Stimulated activated CD4-positive, alpha-beta T cell treated with anti-CD3 and anti-CD28 coated beads, Interleukin-1b, Interleukin-23, amount 100 ng/mL, for 1 hour (primary cell): ENCODE measurements at regions not wholly inside any gene's neighbourhood (a gene's known extent, or its start where the extent isn't known, plus 50 kb on each side); places are given as distances from the start of the nearest gene placed in this dataset.

Source experiments
- DNase-seq, 2 donors: peaks; one replicate each; pipeline ENCODE4 v3.0.0-alpha.2; 2020; ENCODE audit warnings: low read depth in 2 of 2

GRCh38 chr11:19661827-19662226, 50.8 kb upstream of the NAV2 start:
- DNase-seq, result no peak

DNA sequence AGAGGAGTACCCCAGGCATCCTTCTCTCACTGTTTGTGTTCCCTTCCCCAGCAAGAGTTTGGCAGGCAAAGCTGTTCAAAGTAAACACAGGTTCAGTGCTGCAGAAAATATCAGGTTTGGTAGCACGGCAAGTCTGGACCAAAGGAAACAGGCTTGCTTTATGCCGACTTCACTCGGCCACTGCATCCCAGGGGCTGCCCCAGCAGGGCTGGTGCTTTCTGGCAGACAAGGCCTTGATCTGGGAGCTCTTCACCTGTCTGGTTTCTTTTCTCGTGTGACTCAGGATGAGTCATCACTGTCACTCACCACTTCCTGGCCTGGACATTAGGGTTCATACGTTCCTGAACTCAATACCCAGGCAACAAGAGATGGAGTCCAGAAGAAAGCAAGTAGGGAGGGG, 52.6 kb upstream of the NAV2 start:
- DNase-seq, result no peak

DNA sequence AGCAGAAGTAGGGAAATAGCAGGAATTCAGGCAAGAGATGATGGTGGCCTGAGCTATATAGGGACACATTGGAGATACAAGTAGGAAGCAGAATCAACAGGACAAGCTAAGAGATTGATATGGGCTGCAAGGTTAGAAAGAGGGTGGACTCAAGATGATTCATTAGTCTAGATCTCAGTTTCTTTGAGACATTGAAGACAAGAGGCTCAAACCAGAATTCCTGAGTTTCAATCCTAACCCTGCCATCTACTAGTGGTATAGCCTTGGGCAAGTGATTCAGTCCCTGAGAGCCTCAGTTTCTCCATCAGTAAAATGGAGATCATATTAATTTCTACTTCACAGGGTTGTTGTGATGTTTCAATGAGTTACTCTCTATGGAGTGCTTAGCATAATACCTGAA, 53.1 kb upstream of the NAV2 start:
- DNase-seq, result no peak

GRCh38 chr11:19658344-19658743, 54.3 kb upstream of the NAV2 start:
- no peak for DNase-seq

GRCh38 chr11:19656140-19656541, 56.5 kb upstream of the NAV2 start:
- no peak for DNase-seq

DNA sequence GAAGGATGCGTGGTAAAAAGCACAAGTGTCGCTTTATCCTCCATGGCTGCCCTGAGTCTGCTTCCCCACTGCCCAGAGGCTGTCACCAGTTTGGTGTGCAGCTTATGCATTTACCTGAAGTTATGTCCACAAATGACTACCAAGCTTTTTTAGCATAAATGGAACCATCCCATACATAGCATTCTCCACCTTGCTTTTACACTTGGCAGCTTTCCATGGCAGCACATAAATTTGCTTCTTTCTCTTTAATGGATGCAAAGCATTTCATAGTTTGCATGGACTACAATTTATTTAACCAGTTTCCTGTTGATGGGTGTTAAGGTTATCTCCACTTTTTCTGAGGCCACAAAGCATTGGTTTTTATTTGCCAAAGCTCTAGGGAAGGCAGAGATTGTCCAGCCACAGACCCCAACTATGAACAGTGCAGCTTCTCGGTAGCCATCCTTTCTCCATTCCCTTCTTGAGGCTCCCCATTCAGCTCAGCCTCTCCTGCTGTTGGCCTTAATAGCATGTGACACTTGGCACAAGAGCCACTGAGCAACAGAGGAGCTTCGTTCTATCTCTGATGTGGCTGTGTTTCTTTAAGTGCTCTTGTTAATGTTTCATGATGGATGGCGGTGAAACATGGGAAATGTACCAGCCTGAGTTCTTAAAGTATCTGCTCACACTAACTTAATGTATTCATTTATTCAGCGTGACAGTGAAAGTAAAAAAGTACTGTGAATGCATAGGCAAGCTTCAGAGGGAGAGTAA, 59.8 kb upstream of the NAV2 start:
- DNase-seq, result no peak

DNA sequence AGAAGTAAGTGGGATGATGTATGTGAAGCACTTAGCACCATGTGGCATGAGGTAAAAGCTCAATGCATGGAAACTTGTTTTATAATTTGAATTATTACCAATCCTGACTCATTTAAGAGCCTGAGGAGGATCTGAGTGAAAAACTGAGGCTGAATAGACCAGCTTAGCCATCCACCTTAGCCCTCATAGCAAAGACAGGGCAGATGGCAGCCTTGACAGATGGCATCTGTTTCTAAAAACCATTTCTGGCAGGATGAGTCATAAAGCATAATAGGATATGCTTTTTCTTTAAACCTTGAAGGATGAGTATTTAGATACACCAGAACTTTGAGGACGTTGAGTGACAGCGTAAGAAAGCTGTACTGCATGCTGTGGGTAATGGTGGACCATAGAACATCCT, 61.0 kb upstream of the NAV2 start:
- no peak for DNase-seq

DNA sequence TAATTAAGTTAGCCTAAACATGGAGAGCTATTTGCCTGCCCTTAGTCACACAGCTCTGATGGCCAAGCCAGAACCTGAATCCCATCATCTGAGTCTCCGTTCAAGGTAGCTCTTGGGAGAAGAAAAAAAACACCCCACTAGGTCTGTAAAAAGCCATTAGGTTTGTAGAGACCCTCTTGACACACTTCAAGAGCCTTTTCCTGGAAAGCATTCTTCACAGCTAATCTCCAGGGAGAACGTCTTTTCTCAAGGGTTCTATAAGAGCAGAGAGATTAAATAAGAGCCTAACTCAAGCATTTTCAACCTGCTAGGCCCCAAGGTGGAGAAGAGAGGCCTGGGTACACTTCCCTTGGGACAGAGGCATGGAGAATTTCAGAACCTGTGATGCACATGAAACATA, 61.6 kb upstream of the NAV2 start:
- no peak for DNase-seq

DNA sequence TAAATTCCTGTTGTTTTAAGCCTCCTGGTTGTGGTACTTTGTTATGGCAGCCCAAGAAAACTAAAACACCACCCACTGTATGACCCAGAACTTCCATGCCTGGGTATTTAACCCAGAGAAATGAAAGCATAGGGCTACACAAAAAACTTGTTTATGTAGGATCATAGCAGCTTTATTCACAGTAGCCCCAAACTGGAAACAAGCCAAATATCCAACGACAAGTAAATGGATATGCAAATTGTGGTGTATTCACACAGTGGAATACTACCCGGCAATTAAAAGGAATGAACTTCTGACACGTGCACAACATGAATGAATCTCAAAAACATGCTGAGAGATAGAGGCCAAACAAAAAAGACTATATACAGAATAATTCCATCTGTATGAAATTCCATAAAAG, 62.2 kb upstream of the NAV2 start:
- DNase-seq, result no peak

DNA sequence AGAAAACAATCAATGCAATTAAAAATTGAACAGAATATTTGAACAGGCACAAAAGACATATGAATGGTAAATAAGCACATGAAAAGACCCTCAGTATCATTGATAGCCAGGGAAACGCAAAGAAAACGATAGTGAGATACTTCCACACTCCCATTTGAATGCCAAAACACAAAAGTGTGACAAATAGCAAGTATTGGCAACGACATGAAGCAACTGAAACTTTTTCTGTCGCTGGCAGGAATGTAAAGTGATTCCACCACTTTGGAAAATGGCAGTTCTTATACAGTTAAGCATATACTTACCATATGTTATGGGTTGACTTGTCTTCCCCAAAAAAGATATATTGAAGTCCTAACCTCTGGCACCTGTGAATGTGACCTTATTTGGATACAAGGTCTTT, 62.9 kb upstream of the NAV2 start:
- no peak for DNase-seq

- DNase-seq, result no peak
Observed at GRCh38 chr11:19648321-19648720, 64.3 kb upstream of the NAV2 start.

DNA sequence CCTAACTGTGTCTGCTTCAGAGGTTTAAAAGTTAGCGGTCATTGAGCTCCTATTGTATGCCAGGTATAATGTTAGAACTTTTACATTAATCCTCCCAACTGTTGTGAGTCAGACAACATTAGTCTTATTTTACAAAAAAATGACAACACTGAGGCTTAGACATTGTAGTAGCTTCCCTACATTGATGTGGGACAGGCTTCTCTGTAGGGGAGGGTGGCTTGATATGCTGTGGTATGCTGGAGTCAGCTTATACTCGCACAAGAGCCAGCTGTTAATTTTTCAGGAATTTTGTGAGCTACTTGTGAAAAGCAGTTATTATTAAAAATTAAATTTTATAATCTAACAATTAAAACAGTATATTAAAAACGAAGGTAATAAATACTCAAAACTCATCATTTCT, 64.8 kb upstream of the NAV2 start:
- DNase-seq, result no peak

- DNase-seq, result no peak
Observed at GRCh38 chr11:19646921-19647320, 65.7 kb upstream of the NAV2 start.

GRCh38 chr11:19646308-19646707, 66.3 kb upstream of the NAV2 start:
- no peak for DNase-seq

GRCh38 chr11:19644316-19644715, 68.3 kb upstream of the NAV2 start:
- DNase-seq, result no peak

DNA sequence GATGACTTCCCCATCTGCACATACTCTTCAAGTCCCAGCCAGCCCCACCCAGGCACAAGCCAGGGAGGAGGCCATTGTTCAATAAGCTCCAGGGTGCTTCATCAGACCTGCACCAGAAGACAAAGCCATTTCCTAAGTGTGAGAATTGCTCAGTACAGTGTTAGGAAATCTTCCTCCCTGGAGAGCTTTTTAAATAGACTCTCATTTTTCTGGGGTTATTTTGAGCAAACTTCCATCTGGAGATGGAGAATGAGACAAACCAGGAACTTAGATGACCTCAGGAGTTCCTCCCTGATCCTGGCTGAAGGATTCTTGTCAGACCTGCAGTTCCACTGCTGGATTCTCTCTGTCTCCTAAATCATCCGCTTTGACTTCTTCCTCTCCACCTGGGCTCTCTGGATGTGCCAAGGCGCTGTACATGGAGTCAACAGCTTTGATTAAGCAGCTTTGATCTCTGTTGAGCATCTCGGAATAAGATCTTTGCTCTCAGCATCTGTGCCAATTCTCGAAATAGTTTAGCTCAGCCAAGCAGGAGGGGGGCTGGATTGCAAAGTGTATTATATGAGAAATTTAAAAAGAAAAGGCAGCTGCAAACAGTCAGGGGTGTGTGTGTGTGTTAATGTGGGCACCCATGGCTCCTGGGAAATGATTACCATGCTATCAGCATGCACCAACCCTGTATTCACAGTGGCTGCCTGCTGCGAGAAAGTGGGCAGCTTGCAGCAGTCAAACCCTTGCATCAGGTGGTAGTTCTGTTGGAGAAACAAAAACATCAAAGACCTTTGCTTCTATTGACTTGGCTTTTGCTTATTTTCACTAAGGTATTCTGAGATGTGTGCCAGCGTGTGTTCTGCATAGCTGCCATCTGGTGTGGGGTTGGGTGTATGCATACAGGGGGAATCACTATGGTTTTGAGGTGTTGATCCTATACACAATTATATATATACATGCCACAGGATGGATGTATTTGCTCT, 70.2 kb upstream of the NAV2 start:
- DNase-seq, result no peak

DNA sequence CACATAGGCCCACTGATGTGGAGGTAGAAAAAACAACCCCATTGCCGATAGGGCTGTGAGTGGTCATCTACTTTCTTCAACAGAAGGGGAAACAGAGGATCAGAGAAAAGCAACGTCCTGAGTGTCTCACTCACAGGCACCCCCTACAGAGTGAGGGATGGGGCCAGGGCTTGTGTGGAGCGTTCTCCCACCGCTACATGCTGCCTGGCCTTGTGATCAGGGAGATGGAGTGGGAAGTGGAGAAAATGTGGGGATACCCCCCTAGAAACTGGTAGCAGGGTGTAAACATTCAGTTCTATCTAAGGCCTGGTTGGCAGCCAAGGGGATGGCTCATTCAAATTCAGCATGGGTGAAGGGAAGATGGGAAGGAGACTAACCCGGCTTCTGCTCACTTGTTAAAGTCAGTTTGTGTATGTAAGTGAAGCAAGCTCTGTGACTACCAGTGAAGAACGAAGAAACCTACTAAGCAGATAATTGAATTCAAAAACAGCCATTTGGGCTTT, 73.0 kb upstream of the NAV2 start:
- no peak for DNase-seq

DNA sequence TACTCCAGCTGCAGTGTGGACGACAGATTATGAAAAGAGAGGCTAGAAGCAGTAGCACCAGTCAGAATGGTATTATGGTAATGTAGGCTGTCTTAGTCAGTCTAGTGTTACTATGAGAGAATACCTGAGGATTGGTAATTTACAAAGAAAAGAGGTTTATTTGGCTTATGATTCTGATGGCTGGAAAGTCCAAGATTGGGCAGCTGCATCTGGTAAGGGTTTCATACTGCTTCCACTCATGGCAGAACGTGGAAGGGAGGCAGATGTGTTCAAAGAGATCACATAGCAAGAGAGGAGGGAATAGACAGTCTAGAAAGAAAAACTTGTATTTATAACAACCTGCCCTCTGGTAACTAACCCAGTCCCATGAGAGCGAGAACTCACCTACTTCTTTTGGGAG, 77.3 kb upstream of the NAV2 start:
- DNase-seq, result no peak

- DNase-seq, result no peak
Observed at GRCh38 chr11:19633276-19633675, 79.4 kb upstream of the NAV2 start.

GRCh38 chr11:19632499-19632834, 80.2 kb upstream of the NAV2 start:
- DNase-seq, result no peak

GRCh38 chr11:19631712-19632498, 80.7 kb upstream of the NAV2 start:
- DNase-seq, result no peak

DNA sequence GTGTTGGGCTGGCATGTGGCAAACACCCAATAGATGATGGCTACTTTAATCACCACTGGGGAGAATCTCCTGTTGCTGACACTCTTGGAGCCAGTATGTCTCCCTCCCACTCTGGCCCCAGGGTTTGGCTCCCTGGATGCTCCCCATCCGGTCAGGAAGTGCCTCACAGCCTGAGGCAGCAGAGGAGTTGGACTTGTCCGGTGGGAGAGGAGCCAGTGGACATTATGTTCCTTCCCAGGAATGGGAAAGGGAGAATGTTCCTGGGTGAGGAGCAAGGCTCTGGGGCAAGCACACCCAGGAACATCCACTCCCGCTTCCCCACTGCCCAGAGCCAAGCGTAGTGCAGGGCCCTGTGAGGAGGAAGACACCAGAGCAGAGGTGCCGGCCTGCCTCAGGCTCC, 84.6 kb upstream of the NAV2 start:
- DNase-seq, result no peak
